Activated naive CD4-positive, alpha-beta T cell treated with anti-CD3 and anti-CD28 coated beads for 36 hours (primary cell): ENCODE measurements at regions not wholly inside any gene's neighbourhood (a gene's known extent, or its start where the extent isn't known, plus 50 kb on each side); places are given as distances from the start of the nearest gene placed in this dataset.
A peak's percentile ranks its signal among the peaks of the same experiment; 100 is the strongest.
"Not testable (repeated sequence)": the region's sequence is repeated elsewhere in the genome, so short reads cannot be mapped to it uniquely, and the experiment has no call there.

Experiments
- CTCF ChIA-PET: fragments of 350-600 bp; sonication (Branson Sonifier 250); formaldehyde crosslinking; loops from one replicate; lab custom pipeline; 2021; ENCODE audit warnings: antibody characterized with exemption; lab: Charles Lee
- DNase-seq: peaks from one replicate; pipeline ENCODE4 v3.0.0-alpha.2; 2020
- H3K27ac Mint-ChIP-seq: one replicate; pipeline ENCODE4 v1.8.0; 2021; ENCODE audit warnings: mild to moderate bottlenecking, mixed read lengths
- H3K27me3 Mint-ChIP-seq: one replicate; pipeline ENCODE4 v1.8.0; 2021; ENCODE audit warnings: low read depth, mixed read lengths
- H3K36me3 Mint-ChIP-seq: one replicate; pipeline ENCODE4 v1.8.0; 2021; ENCODE audit warnings: low read depth, mixed read lengths
- H3K4me1 Mint-ChIP-seq: one replicate; pipeline ENCODE4 v1.8.0; 2021; ENCODE audit warnings: low read depth, mixed read lengths
- H3K4me3 Mint-ChIP-seq: one replicate; pipeline ENCODE4 v1.8.0; 2021; ENCODE audit warnings: mild to moderate bottlenecking, moderate library complexity, mixed read lengths
- H3K9me3 Mint-ChIP-seq: one replicate; pipeline ENCODE4 v1.8.0; 2021; ENCODE audit warnings: mixed read lengths
- intact Hi-C: fragments of 100-400 bp; cut with micrococcal nuclease; formaldehyde crosslinking; loops from one replicate; pipeline ENCODE4 v1.15.1; 2023

DNA sequence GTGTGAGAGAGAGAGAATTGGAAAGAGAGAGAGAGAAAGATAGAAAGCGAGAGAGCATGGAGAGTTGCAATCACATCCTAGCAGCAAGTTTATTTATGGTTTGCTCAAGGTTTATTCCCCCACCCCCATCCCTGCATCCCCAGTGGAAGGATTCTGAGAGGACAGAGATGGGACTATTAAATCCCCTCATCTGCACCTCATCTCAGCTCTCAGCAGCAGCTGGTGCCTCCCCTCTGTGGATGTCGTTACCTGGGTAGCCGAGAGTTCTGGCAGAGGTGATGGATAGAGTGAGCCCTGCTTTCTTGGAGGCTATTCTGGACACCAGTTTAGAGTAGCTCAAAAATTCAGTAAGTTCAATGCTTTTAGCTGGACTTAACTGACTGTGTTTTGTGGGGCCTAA, 132.0 kb upstream of the RAI2 start:
- no peak overlapping the region for H3K27ac Mint-ChIP-seq
- no peaks in the 10 kb centered on the region for H3K27me3 Mint-ChIP-seq
- H3K36me3 Mint-ChIP-seq = no peaks in the 10 kb centered on the region
- no peak for DNase-seq
- no peaks in the 10 kb centered on the region for H3K9me3 Mint-ChIP-seq
- H3K4me3 Mint-ChIP-seq = no peak overlapping the region
- intact Hi-C loops = no loop called here
- peaks cover 6% of the 10 kb centered on the region for H3K4me1 Mint-ChIP-seq
- CTCF ChIA-PET = no interaction called here

DNA sequence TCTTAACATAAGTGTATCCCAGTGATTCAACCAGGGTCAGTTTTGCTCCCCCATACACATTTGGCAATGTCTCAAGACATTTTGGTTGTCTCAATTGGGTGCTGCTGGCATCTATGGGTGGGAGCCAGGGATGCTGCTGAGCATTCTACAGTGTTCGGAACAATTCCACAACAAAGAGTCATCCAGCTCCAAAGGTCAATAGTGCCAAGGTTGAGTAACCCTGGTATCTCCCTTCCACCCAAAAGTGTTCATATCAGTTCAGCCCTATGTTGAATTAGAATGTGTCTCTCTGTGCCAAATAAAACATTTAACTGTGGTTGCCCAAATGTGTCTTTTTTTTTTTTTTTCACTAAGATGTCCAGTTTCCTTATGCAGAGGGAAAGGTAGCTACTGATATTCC, 129.4 kb upstream of the RAI2 start:
- CTCF ChIA-PET = interaction anchor here (0.6 kb wide), 1 partner anchor 30 kb away, joined by 7 read pairs; no protein-coding TSS in a partner anchor
- H3K9me3 Mint-ChIP-seq = no peaks in the 10 kb centered on the region
- H3K27ac Mint-ChIP-seq = no peak overlapping the region

DNA sequence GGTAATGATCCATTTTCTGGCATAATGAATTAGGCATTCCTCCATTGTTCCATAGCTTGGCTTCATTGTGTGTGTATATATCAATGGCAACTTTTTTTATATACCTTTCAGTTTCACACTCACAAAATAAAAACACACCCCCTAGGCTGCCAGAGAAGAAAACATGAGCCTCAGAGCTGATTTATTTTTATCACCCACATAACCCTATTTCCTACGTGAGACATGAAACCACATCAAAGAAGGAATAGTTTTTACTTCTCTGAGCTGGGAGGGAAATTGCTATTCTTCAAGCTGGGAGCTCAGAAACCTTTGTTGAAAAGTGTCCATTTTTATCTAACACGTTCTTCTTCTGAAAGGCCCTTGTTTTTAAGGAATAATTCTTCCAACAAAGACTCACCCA, 126.7 kb upstream of the RAI2 start:
- CTCF ChIA-PET = no interaction called here
- H3K36me3 Mint-ChIP-seq = no peaks in the 10 kb centered on the region
- H3K9me3 Mint-ChIP-seq = no peaks in the 10 kb centered on the region
- peak; percentile 4 for DNase-seq
- no peak overlapping the region for H3K4me3 Mint-ChIP-seq
- H3K27ac Mint-ChIP-seq = no peak overlapping the region
- intact Hi-C loops = loop anchor here (5.0 kb wide), 1 partner anchor 250 kb away; the partner anchor contains the start of gene SCML1
- H3K4me1 Mint-ChIP-seq = peaks cover 31% of the 10 kb centered on the region
- no peaks in the 10 kb centered on the region for H3K27me3 Mint-ChIP-seq

More for the DNA sequence above, 129.4 kb upstream of the RAI2 start:
- no peak overlapping the region for H3K4me3 Mint-ChIP-seq
- no peaks in the 10 kb centered on the region for H3K36me3 Mint-ChIP-seq
- intact Hi-C loops = no loop called here
- DNase-seq = no peak
- peaks cover 29% of the 10 kb centered on the region for H3K4me1 Mint-ChIP-seq
- H3K27me3 Mint-ChIP-seq = no peaks in the 10 kb centered on the region

DNA sequence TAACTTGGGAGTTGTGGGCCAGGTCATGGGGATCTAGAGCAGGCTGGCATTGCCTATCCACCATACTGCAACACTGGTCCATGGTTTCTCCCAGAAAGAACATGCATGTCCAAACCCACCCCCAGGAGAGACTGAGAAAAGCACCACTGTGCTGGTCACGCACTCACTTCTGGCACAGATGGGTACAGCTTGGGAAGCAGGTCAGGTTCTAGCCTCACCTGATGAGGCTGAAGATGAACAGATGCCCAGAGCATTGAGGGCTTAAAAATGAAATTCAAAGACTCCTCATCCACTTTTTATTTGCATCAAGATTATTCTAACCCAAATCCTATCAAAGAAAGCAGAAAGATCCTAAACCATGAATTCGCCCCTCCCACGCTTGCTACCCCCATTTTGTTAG, 125.9 kb upstream of the RAI2 start:
- no peak overlapping the region for H3K27ac Mint-ChIP-seq
- H3K27me3 Mint-ChIP-seq = no peaks in the 10 kb centered on the region
- DNase-seq = no peak
- CTCF ChIA-PET = interaction anchor here (1.9 kb wide), 1 partner anchor 42 kb away, joined by 7 read pairs; no protein-coding TSS in a partner anchor
- H3K36me3 Mint-ChIP-seq = no peaks in the 10 kb centered on the region
- no peaks in the 10 kb centered on the region for H3K9me3 Mint-ChIP-seq
- peaks cover 31% of the 10 kb centered on the region for H3K4me1 Mint-ChIP-seq
- intact Hi-C loops = loop anchor here (5.0 kb wide), 1 partner anchor 250 kb away; the partner anchor contains the start of gene SCML1
- no peak overlapping the region for H3K4me3 Mint-ChIP-seq

DNA sequence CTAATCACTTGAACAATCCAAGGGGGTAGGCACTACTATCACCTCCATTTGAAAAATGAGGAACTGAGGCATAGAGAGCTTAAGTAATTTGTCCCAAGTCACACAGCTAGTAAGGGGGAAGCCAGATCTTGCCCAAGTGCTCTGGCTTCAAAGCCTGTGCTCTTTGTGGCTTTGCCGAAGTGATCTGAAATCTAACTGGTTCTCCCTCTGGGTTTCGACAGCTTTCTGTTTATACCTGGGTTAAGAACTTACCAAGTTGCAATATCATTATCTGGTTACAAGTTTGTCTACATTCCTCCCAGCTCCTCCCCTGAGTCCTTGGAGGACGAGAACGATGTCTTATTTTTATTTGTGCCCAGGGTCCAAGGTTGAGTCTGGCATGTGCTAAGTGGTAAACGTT, 125.3 kb upstream of the RAI2 start:
- Mint-ChIP-seq H3K36me3 (no peaks in the 10 kb centered on the region), H3K27me3 (no peaks in the 10 kb centered on the region), H3K4me1 (peaks cover 31% of the 10 kb centered on the region), H3K9me3 (no peaks in the 10 kb centered on the region), H3K27ac (no peak overlapping the region), H3K4me3 (no peak overlapping the region)
- intact Hi-C loops = loop anchor here (5.0 kb wide), 1 partner anchor 249 kb away; the partner anchor contains the start of gene SCML1
- CTCF ChIA-PET = interaction anchor here (1.9 kb wide), 1 partner anchor 41 kb away, joined by 7 read pairs; no protein-coding TSS in a partner anchor
- DNase-seq = no peak

DNA sequence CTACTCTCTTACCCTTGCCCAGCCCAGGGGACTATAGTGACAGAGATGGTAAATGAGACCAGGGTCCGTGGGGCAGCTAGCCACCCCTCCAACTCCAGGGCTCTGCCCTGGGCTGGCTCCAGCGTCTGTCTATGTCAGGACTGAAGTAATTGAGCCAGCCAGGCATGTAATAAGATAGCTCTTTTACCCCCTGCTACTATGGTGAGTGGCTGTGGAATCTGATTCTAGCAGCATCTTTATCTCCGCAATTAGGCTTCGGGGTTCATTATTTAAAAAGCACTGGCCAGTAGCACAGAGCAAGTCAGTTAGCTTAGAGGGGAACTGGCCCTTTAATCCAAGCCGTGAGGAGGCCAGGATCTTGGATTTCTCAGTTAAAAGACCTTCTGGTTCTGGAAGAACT, 123.3 kb upstream of the RAI2 start:
- CTCF ChIA-PET = no interaction called here
- Mint-ChIP-seq H3K9me3 (no peaks in the 10 kb centered on the region), H3K27me3 (no peaks in the 10 kb centered on the region), H3K36me3 (no peaks in the 10 kb centered on the region), H3K27ac (no peak overlapping the region), H3K4me1 (peaks cover 31% of the 10 kb centered on the region), H3K4me3 (no peak overlapping the region)
- no peak for DNase-seq
- intact Hi-C loops = no loop called here

DNA sequence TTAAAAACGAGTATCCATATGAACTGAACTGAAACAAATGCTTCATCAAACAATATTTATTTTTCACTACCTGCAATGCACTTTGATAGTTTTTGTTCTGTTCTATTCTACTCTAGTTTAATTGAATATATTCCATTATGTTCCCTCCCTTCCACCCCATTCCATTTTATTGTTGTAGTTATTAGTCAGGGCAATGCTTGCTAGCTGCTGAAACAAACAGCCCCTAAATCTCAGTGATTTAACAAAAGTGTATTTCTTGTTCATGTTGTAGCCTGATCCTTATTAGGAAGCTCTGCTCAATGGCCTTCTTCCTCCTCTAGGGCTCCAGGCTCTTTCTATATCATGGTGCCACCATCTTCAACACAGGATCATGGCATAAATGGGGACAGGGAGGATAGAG, 122.3 kb upstream of the RAI2 start:
- intact Hi-C loops = no loop called here
- CTCF ChIA-PET = no interaction called here
- H3K4me3 Mint-ChIP-seq = no peak overlapping the region
- no peak overlapping the region for H3K27ac Mint-ChIP-seq
- DNase-seq = no peak
- H3K9me3 Mint-ChIP-seq = no peaks in the 10 kb centered on the region
- H3K36me3 Mint-ChIP-seq = no peaks in the 10 kb centered on the region
- H3K27me3 Mint-ChIP-seq = no peaks in the 10 kb centered on the region
- H3K4me1 Mint-ChIP-seq = peaks cover 28% of the 10 kb centered on the region

DNA sequence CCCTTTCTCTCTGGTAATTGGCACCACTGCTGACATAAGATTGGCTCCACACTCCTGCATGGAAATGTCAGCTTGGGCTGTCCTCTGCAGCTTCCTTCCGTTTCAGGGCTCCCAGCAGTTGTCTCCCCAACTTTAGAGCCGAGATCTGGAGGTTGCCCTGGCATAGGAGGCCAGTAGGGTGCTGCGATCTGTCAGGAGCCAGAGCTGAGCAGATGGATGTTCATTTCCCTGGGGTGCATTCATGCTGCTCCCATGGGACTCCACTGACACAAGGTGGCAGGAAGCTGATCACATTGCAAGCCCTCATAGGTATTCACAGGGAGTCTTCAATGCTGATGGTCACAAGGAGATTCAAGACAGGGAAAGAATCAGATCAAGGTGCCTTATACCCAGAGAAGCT, 116.6 kb upstream of the RAI2 start:
- CTCF ChIA-PET = no interaction called here
- Mint-ChIP-seq H3K36me3 (no peaks in the 10 kb centered on the region), H3K27me3 (no peaks in the 10 kb centered on the region), H3K4me3 (no peak overlapping the region), H3K9me3 (no peaks in the 10 kb centered on the region), H3K4me1 (no peaks in the 10 kb centered on the region), H3K27ac (no peak overlapping the region)
- no peak for DNase-seq
- intact Hi-C loops = no loop called here

DNA sequence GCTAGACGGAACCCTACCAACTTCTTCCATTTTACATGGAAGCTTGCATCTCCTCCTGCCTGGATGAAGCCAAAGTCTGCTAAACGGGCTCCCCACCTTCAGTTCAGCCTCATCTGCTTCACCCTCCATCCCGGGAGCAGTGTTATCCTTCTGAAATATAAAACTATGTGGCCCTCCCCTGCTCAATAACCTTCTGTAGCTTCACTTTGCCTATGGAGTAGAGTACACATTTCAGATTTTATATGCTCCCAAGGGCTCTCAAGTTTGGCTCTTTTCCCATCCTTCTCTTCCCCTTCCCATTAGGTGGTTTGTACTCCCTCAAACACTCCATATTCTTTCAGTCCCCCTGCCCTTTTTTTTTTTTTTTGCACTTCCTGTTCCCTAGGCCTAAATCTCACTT, 115.9 kb upstream of the RAI2 start:
- no peaks in the 10 kb centered on the region for H3K36me3 Mint-ChIP-seq
- intact Hi-C loops = no loop called here
- H3K27ac Mint-ChIP-seq = no peak overlapping the region
- DNase-seq = no peak
- no peaks in the 10 kb centered on the region for H3K4me1 Mint-ChIP-seq
- no peaks in the 10 kb centered on the region for H3K9me3 Mint-ChIP-seq
- H3K4me3 Mint-ChIP-seq = no peak overlapping the region
- CTCF ChIA-PET = no interaction called here
- no peaks in the 10 kb centered on the region for H3K27me3 Mint-ChIP-seq

DNA sequence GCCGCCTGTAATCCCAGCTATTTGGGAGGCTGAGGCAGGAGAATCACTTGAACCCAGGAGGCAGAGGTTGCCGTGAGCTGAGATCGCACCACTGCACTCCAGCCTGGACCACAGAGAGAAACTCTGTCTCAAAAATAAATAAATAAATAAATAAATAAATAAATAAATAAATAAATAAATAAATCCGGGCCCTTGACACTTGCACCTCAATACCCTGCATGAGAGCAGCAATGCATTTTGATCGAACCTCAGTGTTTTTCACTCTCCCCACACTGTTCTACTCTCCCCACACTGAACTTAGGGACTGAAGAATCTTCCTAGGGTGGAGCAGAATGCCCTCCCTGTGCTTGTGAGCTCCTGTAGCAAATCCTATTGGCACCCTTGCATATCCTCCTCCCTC, 114.3 kb upstream of the RAI2 start:
- DNase-seq, H3K9me3 Mint-ChIP-seq, H3K27ac Mint-ChIP-seq, CTCF ChIA-PET, H3K36me3 Mint-ChIP-seq, H3K27me3 Mint-ChIP-seq, intact Hi-C loops, H3K4me1 Mint-ChIP-seq, H3K4me3 Mint-ChIP-seq: not testable (repeated sequence)

DNA sequence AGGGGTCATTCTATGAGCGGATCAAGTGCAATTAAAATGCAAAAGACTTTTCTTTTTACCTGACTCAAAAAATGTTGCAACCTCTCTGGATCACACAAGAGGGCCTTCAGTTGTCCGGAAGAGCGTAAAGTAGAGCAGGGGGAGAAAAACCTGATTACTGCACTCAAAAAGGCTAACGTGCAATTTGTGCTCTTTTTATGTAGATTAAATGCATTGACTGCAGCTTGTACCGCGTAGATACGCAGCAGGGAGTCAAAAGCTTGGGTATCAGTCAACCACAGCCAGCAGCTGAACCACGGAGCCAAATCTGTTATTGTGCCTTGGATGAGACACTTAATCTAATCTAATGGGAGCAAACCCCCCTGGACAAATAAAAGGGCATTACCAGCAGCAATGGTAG, 107.3 kb upstream of the RAI2 start:
- no peak overlapping the region for H3K4me3 Mint-ChIP-seq
- no peaks in the 10 kb centered on the region for H3K27me3 Mint-ChIP-seq

DNA sequence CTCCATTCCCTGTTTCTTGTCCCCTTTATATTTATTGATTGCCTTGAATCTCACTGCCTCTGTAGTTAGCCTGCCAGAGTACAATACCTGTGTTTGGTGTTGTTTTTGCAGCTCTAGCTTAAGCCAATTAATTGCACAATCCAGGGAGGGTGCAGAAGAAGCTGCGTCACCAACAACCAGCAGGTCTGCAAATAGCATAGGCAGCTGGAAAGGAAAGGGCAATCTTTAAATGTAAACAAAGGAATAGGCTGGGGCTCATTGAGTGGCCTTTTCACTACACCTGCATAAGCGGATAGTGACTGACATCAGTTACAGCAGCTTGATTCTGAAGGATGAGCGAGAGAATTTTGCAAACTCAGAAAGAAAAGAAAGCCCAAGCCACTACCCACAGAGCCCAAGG, 106.8 kb upstream of the RAI2 start:
- CTCF ChIA-PET = interaction anchor here (0.8 kb wide), 1 partner anchor 23 kb away, joined by 3 read pairs; no protein-coding TSS in a partner anchor
- Mint-ChIP-seq H3K27me3 (no peaks in the 10 kb centered on the region), H3K9me3 (no peaks in the 10 kb centered on the region), H3K36me3 (no peaks in the 10 kb centered on the region), H3K27ac (no peak overlapping the region), H3K4me3 (no peak overlapping the region), H3K4me1 (no peaks in the 10 kb centered on the region)
- no peak for DNase-seq
- intact Hi-C loops = no loop called here

More for the DNA sequence above, 107.3 kb upstream of the RAI2 start:
- no peaks in the 10 kb centered on the region for H3K36me3 Mint-ChIP-seq
- H3K4me1 Mint-ChIP-seq = no peaks in the 10 kb centered on the region
- DNase-seq = no peak
- H3K9me3 Mint-ChIP-seq = no peaks in the 10 kb centered on the region
- intact Hi-C loops = no loop called here
- CTCF ChIA-PET = no interaction called here
- H3K27ac Mint-ChIP-seq = no peak overlapping the region

DNA sequence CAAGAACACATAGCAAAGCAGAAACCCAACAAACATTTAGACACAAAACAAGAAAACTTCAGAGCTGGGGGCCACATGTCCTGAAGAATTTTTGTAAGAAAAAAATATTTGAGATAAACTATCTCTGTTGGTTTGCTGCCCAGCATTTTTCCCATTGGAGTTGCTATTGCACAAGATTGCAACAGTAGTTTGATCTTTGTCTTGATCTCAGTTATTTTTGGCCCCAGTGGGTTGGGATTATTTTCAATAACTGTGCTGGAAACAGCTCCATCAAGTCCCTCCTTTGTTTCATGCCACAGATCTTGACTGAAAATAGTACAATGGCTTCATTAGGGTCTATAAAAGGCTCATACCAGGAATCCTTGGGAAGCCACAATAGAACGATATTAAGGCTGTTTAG, 103.8 kb upstream of the RAI2 start:
- Mint-ChIP-seq H3K27ac (no peak overlapping the region), H3K9me3 (no peaks in the 10 kb centered on the region), H3K36me3 (no peaks in the 10 kb centered on the region), H3K4me1 (no peaks in the 10 kb centered on the region), H3K4me3 (no peak overlapping the region), H3K27me3 (no peaks in the 10 kb centered on the region)
- CTCF ChIA-PET = no interaction called here
- intact Hi-C loops = no loop called here
- DNase-seq = no peak
